ENCODE measurements at regions not wholly inside any gene's neighbourhood (a gene's known extent, or its start where the extent isn't known, plus 50 kb on each side); places are given as distances from the start of the nearest gene placed in this dataset.

- TF ChIP-seq, protein P1, sequence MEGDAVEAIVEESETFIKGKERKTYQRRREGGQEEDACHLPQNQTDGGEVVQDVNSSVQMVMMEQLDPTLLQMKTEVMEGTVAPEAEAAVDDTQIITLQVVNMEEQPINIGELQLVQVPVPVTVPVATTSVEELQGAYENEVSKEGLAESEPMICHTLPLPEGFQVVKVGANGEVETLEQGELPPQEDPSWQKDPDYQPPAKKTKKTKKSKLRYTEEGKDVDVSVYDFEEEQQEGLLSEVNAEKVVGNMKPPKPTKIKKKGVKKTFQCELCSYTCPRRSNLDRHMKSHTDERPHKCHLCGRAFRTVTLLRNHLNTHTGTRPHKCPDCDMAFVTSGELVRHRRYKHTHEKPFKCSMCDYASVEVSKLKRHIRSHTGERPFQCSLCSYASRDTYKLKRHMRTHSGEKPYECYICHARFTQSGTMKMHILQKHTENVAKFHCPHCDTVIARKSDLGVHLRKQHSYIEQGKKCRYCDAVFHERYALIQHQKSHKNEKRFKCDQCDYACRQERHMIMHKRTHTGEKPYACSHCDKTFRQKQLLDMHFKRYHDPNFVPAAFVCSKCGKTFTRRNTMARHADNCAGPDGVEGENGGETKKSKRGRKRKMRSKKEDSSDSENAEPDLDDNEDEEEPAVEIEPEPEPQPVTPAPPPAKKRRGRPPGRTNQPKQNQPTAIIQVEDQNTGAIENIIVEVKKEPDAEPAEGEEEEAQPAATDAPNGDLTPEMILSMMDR (IDR thresholded peaks at IDR 0.05): no peak
- TF ChIP-seq POLR2AphosphoS5 (IDR thresholded peaks at IDR 0.05) (no peak), POLR2A (IDR thresholded peaks at IDR 0.05) (no peak)
Observed at GRCh38 chr18:26696786-26697185, 148.4 kb upstream of the KCTD1 start.

Measured in breast epithelium (tissue), 3 donors.